ENCODE measurements at regions not wholly inside any gene's neighbourhood (a gene's known extent, or its start where the extent isn't known, plus 50 kb on each side); places are given as distances from the start of the nearest gene placed in this dataset.

DNA sequence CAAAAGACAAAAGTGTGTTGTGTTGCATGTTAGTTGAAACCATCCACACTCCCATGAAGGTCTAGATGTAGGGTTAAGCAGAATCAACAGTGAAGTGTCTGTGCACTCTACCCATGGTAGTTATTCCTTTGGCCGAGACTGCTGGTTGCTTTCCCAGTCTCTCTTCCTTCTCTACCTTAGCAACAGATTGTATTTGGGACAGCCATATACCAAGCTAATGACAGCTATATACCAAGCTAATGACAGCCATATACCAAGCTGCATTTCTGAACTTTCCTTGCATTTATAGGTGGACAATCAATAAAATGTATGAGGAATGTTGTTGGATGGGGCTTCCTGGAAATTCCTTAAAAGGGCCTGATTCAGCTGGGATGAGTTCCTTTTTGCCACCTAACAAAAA, 80.5 kb upstream of the ENPEP start:
- Histone ChIP-seq H3K4me3 (no peak overlapping the region), H3K27me3 (no peaks in the 10 kb centered on the region), H3K9ac (ENCODE audit: low read depth in 2 of 2, low read length in 2 of 2) (no peak overlapping the region), H3K9me3 (no peaks in the 10 kb centered on the region), H3K4me1 (no peaks in the 10 kb centered on the region), H3K27ac (no peak overlapping the region), H3K36me3 (no peaks in the 10 kb centered on the region)
- intact Hi-C loops (cut with DNase I): no loop called here
- no peak for DNase-seq
- TF ChIP-seq, protein P1, sequence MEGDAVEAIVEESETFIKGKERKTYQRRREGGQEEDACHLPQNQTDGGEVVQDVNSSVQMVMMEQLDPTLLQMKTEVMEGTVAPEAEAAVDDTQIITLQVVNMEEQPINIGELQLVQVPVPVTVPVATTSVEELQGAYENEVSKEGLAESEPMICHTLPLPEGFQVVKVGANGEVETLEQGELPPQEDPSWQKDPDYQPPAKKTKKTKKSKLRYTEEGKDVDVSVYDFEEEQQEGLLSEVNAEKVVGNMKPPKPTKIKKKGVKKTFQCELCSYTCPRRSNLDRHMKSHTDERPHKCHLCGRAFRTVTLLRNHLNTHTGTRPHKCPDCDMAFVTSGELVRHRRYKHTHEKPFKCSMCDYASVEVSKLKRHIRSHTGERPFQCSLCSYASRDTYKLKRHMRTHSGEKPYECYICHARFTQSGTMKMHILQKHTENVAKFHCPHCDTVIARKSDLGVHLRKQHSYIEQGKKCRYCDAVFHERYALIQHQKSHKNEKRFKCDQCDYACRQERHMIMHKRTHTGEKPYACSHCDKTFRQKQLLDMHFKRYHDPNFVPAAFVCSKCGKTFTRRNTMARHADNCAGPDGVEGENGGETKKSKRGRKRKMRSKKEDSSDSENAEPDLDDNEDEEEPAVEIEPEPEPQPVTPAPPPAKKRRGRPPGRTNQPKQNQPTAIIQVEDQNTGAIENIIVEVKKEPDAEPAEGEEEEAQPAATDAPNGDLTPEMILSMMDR (IDR thresholded peaks at IDR 0.05): no peak

DNA sequence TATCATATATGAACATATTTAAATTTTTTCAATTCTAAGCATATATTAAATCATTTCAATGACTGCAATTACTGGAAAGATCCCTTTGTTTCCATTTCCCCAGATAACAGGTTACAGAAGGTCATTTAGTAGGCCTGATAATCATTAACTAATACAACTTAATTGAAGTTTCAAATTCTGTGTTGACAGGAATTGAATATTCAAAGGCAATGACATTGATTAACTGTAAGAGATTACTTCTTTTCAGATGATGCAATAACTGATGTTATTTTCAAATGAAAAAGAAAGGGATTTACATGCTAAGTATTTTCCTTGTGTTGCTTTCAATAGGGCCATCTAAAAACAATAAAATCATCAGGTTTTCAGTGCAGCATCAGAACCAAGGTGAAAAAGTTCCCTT, 81.1 kb upstream of the ENPEP start:
- no peak overlapping the region for H3K27ac ChIP-seq

DNA sequence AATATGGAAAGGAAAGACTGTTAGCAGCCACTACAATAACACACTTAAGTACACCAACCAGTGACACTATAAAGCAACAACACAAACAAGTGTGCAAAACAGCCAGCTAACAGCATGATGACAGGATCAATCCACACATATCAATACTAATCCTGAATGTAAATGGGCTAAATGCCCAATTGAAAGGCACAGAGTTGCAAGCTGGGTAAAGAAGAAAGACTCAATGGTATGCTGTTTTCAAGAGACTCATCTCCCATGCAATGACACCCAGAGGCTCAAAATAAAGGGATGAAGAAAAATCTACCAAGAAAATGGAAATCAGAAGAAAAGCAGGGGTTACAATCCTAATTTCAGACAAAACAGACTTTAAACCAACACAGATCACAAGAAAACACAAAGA, 94.2 kb upstream of the ENPEP start:
- Histone ChIP-seq H3K27ac (no peak overlapping the region), H3K9me3 (no peaks in the 10 kb centered on the region), H3K4me1 (no peaks in the 10 kb centered on the region), H3K4me3 (no peak overlapping the region), H3K9ac (ENCODE audit: low read depth in 2 of 2, low read length in 2 of 2) (no peak overlapping the region), H3K36me3 (no peaks in the 10 kb centered on the region), H3K27me3 (no peaks in the 10 kb centered on the region)
- DNase-seq: no peak
- TF ChIP-seq, protein P1 (IDR thresholded peaks at IDR 0.05): no peak
- intact Hi-C loops (cut with DNase I): no loop called here

More for the DNA sequence above, 81.1 kb upstream of the ENPEP start:
- no peak for DNase-seq
- no peak overlapping the region for H3K9ac ChIP-seq (ENCODE audit: low read depth in 2 of 2, low read length in 2 of 2)
- no peak overlapping the region for H3K4me3 ChIP-seq
- intact Hi-C loops (cut with DNase I): no loop called here
- H3K4me1 ChIP-seq: no peaks in the 10 kb centered on the region
- H3K36me3 ChIP-seq: no peaks in the 10 kb centered on the region
- H3K9me3 ChIP-seq: no peaks in the 10 kb centered on the region
- H3K27me3 ChIP-seq: no peaks in the 10 kb centered on the region
- TF ChIP-seq, protein P1 (IDR thresholded peaks at IDR 0.05): no peak

DNA sequence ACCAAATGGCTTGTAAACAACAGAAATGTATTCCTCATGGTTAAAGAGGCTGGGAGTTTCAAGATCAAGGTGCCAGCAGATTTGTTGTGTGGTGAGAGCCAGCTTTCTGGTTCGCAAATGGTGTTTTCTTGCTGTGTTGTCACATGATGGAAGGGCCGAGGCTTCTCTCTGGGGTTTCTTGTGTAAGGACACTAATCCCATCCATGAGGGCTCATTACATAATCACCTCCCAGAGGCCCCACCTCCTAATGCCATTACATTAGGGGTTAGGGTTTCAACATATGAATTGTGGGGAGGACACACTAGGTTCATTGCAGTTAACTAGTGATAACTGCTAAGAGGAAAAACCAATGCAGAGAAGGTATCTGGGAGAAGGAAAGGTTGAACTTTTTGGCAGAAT, 103.5 kb upstream of the ENPEP start:
- Histone ChIP-seq H3K9me3 (no peaks in the 10 kb centered on the region), H3K4me3 (no peak overlapping the region), H3K9ac (ENCODE audit: low read depth in 2 of 2, low read length in 2 of 2) (no peak overlapping the region), H3K4me1 (no peaks in the 10 kb centered on the region), H3K36me3 (no peaks in the 10 kb centered on the region), H3K27me3 (no peaks in the 10 kb centered on the region), H3K27ac (no peak overlapping the region)
- intact Hi-C loops (cut with DNase I): no loop called here
- TF ChIP-seq, protein P1 (IDR thresholded peaks at IDR 0.05): no peak
- DNase-seq: no peak

DNA sequence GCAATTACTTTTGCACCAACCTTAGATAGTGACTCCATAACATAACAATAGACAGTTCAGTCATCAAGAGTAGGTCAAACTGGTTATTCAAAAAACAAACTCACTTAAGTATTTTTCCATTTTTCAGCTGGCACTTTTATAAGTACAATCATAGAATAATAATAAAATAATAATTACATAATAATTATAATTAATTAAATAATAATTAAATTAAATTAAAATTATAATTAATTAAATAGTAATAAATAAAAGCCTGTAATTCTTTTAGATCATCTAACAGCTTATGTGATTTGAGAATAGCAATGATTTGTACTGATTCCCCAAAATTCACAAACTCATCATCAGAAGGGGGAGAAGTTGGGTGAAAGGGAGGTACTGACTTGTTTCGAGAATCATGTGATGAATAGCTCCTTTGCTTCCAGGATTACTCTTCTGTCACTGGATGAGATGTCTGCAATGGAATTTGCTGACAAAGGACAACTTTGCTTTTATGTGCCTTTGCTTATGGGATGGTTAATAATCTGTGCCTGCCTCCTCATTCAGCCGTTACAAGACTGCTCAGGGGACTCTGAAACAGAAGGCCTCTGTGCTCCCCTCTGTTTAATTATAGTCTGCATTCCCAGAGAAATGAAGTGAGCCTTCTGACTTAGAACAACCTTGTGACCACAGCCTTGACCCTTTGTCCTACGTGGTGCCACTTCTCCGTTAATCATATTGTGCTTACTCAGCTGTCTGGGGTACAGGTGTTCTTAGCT, 104.8 kb upstream of the ENPEP start:
- no peak overlapping the region for H3K4me3 ChIP-seq
- TF ChIP-seq, protein P1 (IDR thresholded peaks at IDR 0.05): no peak
- DNase-seq: no peak
- H3K27ac ChIP-seq: no peak overlapping the region
- no peaks in the 10 kb centered on the region for H3K4me1 ChIP-seq
- intact Hi-C loops (cut with DNase I): no loop called here
- H3K9me3 ChIP-seq: no peaks in the 10 kb centered on the region
- no peak overlapping the region for H3K9ac ChIP-seq (ENCODE audit: low read depth in 2 of 2, low read length in 2 of 2)
- no peaks in the 10 kb centered on the region for H3K27me3 ChIP-seq
- H3K36me3 ChIP-seq: no peaks in the 10 kb centered on the region

All from colonic mucosa (tissue), 4 donors.